GM12864 (cell line): ENCODE measurements at regions not wholly inside any gene's neighbourhood (a gene's known extent, or its start where the extent isn't known, plus 50 kb on each side); places are given as distances from the start of the nearest gene placed in this dataset.

ENCODE experiments used
- DNase-seq: peaks from one replicate; pipeline ENCODE4 v3.0.0-alpha.2; 2011; ENCODE audit warnings: low read depth
- H3K4me3 ChIP-seq: 2 replicates; pipeline ENCODE4 v1.5.1; 2011; ENCODE audit warnings: mild to moderate bottlenecking, low read depth, low read length, control low read depth
- CTCF ChIP-seq: IDR thresholded peaks from 2 replicates; pipeline ENCODE4 v1.5.1; 2011; ENCODE audit warnings: low read depth, mild to moderate bottlenecking, moderate library complexity, low read length, control low read depth, inconsistent platforms; ENCODE audit errors: missing control alignments

- H3K4me3 ChIP-seq: no peak overlapping the region
- TF ChIP-seq CTCF: no peak
- no peak for DNase-seq
Measured at GRCh38 chr3:151976211-151977050, 103.0 kb downstream of the SUCNR1 start.

- no peak for DNase-seq
- TF ChIP-seq CTCF: no peak
- no peak overlapping the region for H3K4me3 ChIP-seq
Measured at GRCh38 chr3:151979906-151980305, 106.5 kb downstream of the SUCNR1 start.

- no peak overlapping the region for H3K4me3 ChIP-seq
- TF ChIP-seq CTCF: no peak
- DNase-seq: no peak
Measured at GRCh38 chr3:151983538-151983937, 110.1 kb downstream of the SUCNR1 start.

- DNase-seq: no peak
- no peak for TF ChIP-seq CTCF
- H3K4me3 ChIP-seq: no peak overlapping the region
Measured at GRCh38 chr3:151985787-151986430, 112.5 kb downstream of the SUCNR1 start.

- no peak for TF ChIP-seq CTCF
- no peak overlapping the region for H3K4me3 ChIP-seq
- DNase-seq: no peak
Measured at GRCh38 chr3:151987893-151988292, 114.5 kb downstream of the SUCNR1 start.

GRCh38 chr3:151989621-151990020, 116.2 kb downstream of the SUCNR1 start:
- no peak for DNase-seq

More at GRCh38 chr3:151989621-151990020, 116.2 kb downstream of the SUCNR1 start:
- TF ChIP-seq CTCF: no peak
- no peak overlapping the region for H3K4me3 ChIP-seq
